Panc1 (cell line): ENCODE measurements at regions not wholly inside any gene's neighbourhood (a gene's known extent, or its start where the extent isn't known, plus 50 kb on each side); places are given as distances from the start of the nearest gene placed in this dataset.
"Not testable (repeated sequence)": the region's sequence is repeated elsewhere in the genome, so short reads cannot be mapped to it uniquely, and the experiment has no call there.

Experiments used
- ATAC-seq: fragments of 200-7000 bp; cut with Tn5 transposase; 2 replicates; pipeline ENCODE4 v1.9.1; 2020; ENCODE audit warnings: mild to moderate bottlenecking, moderate library complexity
- BruUV-seq: library from RNA; stranded (reverse); fragments of 400-500 nt; replicated peaks from 2 replicates; lab custom pipeline; 2021; lab: Mats Ljungman, UMichigan
- CTCF ChIA-PET: fragments of 300-600 bp; sonication (Branson Sonifier 250); formaldehyde crosslinking; loops from one replicate; lab custom pipeline; 2022; ENCODE audit warnings: antibody characterized with exemption; lab: Charles Lee
- POLR2A ChIA-PET: fragments of 300-600 bp; sonication (Branson Sonifier 250); formaldehyde crosslinking; loops from one replicate; lab custom pipeline; 2022; ENCODE audit warnings: antibody characterized with exemption; lab: Charles Lee
- DNase-seq: peaks from one replicate; pipeline ENCODE4 v3.0.0-alpha.2; 2010; ENCODE audit warnings: low read depth, low spot score
- H3K27ac ChIP-seq: 2 replicates; pipeline ENCODE4 v1.5.1; 2011; ENCODE audit warnings: mild to moderate bottlenecking, low read length, inconsistent platforms
- H3K27me3 ChIP-seq: fragments of 200-500 bp; sonication (Bioruptor generic); 2 replicates; pipeline ENCODE4 v1.6.0; 2014; ENCODE audit warnings: low read length, inconsistent platforms; ENCODE audit not compliant: control insufficient read depth, insufficient read depth
- H3K36me3 ChIP-seq: fragments of 200-500 bp; sonication (Bioruptor generic); 2 replicates; pipeline ENCODE4 v1.5.1; 2014; ENCODE audit warnings: inconsistent platforms, mild to moderate bottlenecking, low read length, moderate library complexity; ENCODE audit not compliant: control insufficient read depth, insufficient read depth
- H3K4me1 ChIP-seq: 2 replicates; pipeline ENCODE4 v1.5.1; 2011; ENCODE audit warnings: inconsistent platforms, mild to moderate bottlenecking, low read length, moderate library complexity; ENCODE audit not compliant: control insufficient read depth, insufficient read depth
- H3K4me3 ChIP-seq, 2 experiments: 2 replicates each; pipeline ENCODE4 v1.5.1; 2011 to 2012; ENCODE audit warnings: low read depth in 2 of 2, low read length in 2 of 2, mild to moderate bottlenecking in 2 of 2, inconsistent platforms in 1 of 2, moderate library complexity in 1 of 2
- H3K9me3 ChIP-seq: fragments of 200-500 bp; sonication (Bioruptor generic); 2 replicates; pipeline ENCODE4 v1.5.1; 2014; ENCODE audit warnings: low read depth, mild to moderate bottlenecking, inconsistent platforms, low read length, moderate library complexity; ENCODE audit not compliant: control insufficient read depth, insufficient read depth
- CTCF ChIP-seq: fragments of 450-650 bp; IDR thresholded peaks from 2 replicates; pipeline ENCODE4 v1.5.1; 2017; ENCODE audit warnings: mild to moderate bottlenecking
- POLR2AphosphoS5 ChIP-seq: IDR thresholded peaks from 2 replicates; pipeline ENCODE4 v1.6.1; 2012; ENCODE audit warnings: mild to moderate bottlenecking, low read depth, low read length, moderate library complexity
- REST ChIP-seq, 2 experiments: IDR thresholded peaks; 2 replicates each; pipeline ENCODE4 v1.6.1; 2011 to 2012; ENCODE audit warnings: low read depth in 2 of 2, control low read depth in 1 of 2, low read length in 1 of 2, mild to moderate bottlenecking in 1 of 2, moderate library complexity in 1 of 2; ENCODE audit not compliant: insufficient read depth in 1 of 2
- SIN3A ChIP-seq: IDR thresholded peaks from 2 replicates; pipeline ENCODE4 v1.6.1; 2012; ENCODE audit warnings: low read depth, mild to moderate bottlenecking, low read length, moderate library complexity, borderline replicate concordance; ENCODE audit not compliant: insufficient read depth
- TCF7L2 ChIP-seq: IDR thresholded peaks from 2 replicates; pipeline ENCODE4 v1.6.1; 2011; ENCODE audit warnings: mild to moderate bottlenecking, low read depth, low read length, inconsistent platforms
- in situ Hi-C: cut with HindIII; loops from 2 replicates; pipeline ENCODE4 v1.10.0; 2016; ENCODE audit warnings: low sequenced_read_pairs, low pct_unique_long_range_greater_than_20kb
- intact Hi-C: fragments of 100-400 bp; cut with micrococcal nuclease; formaldehyde crosslinking; loops from one replicate; pipeline ENCODE4 v1.10.0; 2022; ENCODE audit not compliant: unreplicated experiment

- H3K36me3 ChIP-seq, result no peaks in the 10 kb centered on the region
- H3K27me3 ChIP-seq, result peaks cover 2% of the 10 kb centered on the region; the same call in 1 of the 2 replicates
- ATAC-seq (no peak), DNase-seq (no peak)
- no peak overlapping the region for H3K27ac ChIP-seq
- POLR2A ChIA-PET, result no interaction called here
- H3K9me3 ChIP-seq, result no peaks in the 10 kb centered on the region
- CTCF ChIA-PET, result no interaction called here
- TF ChIP-seq CTCF (no peak), TCF7L2 (no peak), POLR2AphosphoS5 (no peak), SIN3A (no peak), REST (IDR thresholded peaks at IDR 0.05; ENCODE audit: insufficient read depth in 1 of 2, low read depth in 2 of 2, low read length in 1 of 2) (no peak)
- intact Hi-C loops, result no loop called here
- H3K4me1 ChIP-seq, result peaks cover 3% of the 10 kb centered on the region; the same call in 1 of the 2 replicates
- in situ Hi-C loops, result no loop called here
- H3K4me3 ChIP-seq, result no peak overlapping the region
- BruUV-seq, result no TSS peak
Measured at GRCh38 chr7:112945046-112945445, 141.6 kb downstream of the GPR85 start.

- intact Hi-C loops, result no loop called here
- in situ Hi-C loops, result no loop called here
- H3K9me3 ChIP-seq, result no peaks in the 10 kb centered on the region
- peaks cover 2% of the 10 kb centered on the region; the same call in 1 of the 2 replicates for H3K27me3 ChIP-seq
- H3K4me1 ChIP-seq, result peaks cover 9% of the 10 kb centered on the region; the same call in 1 of the 2 replicates
- ChIA-PET CTCF (no interaction called here), POLR2A (no interaction called here)
- H3K36me3 ChIP-seq, result no peaks in the 10 kb centered on the region
- no TSS peak for BruUV-seq
- H3K4me3 ChIP-seq, result no peak overlapping the region
- ATAC-seq (no peak), DNase-seq (no peak)
- TF ChIP-seq REST (IDR thresholded peaks at IDR 0.05; ENCODE audit: insufficient read depth in 1 of 2, low read depth in 2 of 2, low read length in 1 of 2) (no peak), POLR2AphosphoS5 (no peak), TCF7L2 (no peak), SIN3A (no peak), CTCF (no peak)
- H3K27ac ChIP-seq, result no peak overlapping the region
Measured at GRCh38 chr7:112942981-112943380, 143.6 kb downstream of the GPR85 start.

GRCh38 chr7:112942125-112942524 is 144.5 kb downstream of the GPR85 start:
- intact Hi-C loops, in situ Hi-C loops, H3K4me3 ChIP-seq, H3K4me1 ChIP-seq, H3K27me3 ChIP-seq, H3K27ac ChIP-seq, ATAC-seq, H3K9me3 ChIP-seq, DNase-seq, BruUV-seq, CTCF ChIA-PET, H3K36me3 ChIP-seq, POLR2A ChIA-PET: not testable (repeated sequence)
